SK-N-SH (cell line): ENCODE measurements at regions not wholly inside any gene's neighbourhood (a gene's known extent, or its start where the extent isn't known, plus 50 kb on each side); places are given as distances from the start of the nearest gene placed in this dataset.

Experiments
- RAD21 ChIP-seq: IDR thresholded peaks from 2 replicates; pipeline ENCODE4 v1.6.1; 2012; ENCODE audit warnings: mild to moderate bottlenecking, low read length
- TF ChIP-seq, protein P1 (sequence below): fragments of 200-600 bp; sonication (generic); IDR thresholded peaks from 2 replicates; pipeline ENCODE4 v1.6.1; 2017; ENCODE audit warnings: antibody characterized with exemption, mild to moderate bottlenecking, moderate library complexity

DNA sequence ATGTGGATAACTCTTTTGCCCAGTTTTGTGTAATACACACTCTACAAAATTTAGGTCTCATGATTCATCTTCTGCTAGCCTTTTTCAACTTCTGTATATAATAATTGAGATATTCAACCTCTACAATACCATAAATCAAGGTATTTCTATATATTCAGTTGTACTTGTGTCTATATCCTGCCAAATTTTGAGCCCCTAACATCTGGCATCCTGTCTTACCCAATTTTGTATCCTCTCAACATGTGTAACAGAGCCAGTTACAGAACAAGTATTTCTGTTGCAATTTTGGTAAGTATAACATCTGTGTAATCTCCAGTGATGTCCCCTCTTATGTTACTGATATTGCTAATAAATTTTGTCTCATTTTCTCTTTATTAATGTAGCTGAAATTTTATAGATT, 145.8 kb downstream of the TRIB2 start:
- no peak for TF ChIP-seq RAD21
- TF ChIP-seq, protein P1, sequence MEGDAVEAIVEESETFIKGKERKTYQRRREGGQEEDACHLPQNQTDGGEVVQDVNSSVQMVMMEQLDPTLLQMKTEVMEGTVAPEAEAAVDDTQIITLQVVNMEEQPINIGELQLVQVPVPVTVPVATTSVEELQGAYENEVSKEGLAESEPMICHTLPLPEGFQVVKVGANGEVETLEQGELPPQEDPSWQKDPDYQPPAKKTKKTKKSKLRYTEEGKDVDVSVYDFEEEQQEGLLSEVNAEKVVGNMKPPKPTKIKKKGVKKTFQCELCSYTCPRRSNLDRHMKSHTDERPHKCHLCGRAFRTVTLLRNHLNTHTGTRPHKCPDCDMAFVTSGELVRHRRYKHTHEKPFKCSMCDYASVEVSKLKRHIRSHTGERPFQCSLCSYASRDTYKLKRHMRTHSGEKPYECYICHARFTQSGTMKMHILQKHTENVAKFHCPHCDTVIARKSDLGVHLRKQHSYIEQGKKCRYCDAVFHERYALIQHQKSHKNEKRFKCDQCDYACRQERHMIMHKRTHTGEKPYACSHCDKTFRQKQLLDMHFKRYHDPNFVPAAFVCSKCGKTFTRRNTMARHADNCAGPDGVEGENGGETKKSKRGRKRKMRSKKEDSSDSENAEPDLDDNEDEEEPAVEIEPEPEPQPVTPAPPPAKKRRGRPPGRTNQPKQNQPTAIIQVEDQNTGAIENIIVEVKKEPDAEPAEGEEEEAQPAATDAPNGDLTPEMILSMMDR = no peak
